ENCODE measurements at regions not wholly inside any gene's neighbourhood (a gene's known extent, or its start where the extent isn't known, plus 50 kb on each side); places are given as distances from the start of the nearest gene placed in this dataset.
"Not testable (repeated sequence)": the region's sequence is repeated elsewhere in the genome, so short reads cannot be mapped to it uniquely, and the experiment has no call there.

DNA sequence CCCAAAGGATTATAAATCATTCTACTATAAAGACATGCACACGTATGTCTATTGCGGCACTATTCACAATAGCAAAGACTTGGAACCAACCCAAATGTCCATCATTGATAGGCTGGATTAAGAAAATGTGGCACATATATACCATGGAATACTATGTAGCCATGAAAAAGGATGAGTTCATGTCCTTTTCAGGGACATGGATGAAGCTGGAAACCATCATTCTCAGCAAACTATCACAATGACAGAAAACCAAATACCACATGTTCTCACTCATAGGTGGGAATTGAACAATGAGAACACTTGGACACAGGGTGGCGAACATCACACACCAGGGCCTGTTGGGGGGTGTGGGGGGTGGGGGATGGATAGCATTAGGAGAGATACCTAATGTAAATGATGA, 273.8 kb downstream of the DEPDC1B start:
- CTCF ChIA-PET; H3K4me3 Mint-ChIP-seq; POLR2A ChIA-PET; H3K9me3 Mint-ChIP-seq (ENCODE audit: low read depth); H3K27me3 Mint-ChIP-seq; H3K27ac Mint-ChIP-seq; H3K36me3 Mint-ChIP-seq (ENCODE audit: low read depth); intact Hi-C loops (cut with DNase I, micrococcal nuclease); H3K4me1 Mint-ChIP-seq; ATAC-seq; DNase-seq: not testable (repeated sequence)

DNA sequence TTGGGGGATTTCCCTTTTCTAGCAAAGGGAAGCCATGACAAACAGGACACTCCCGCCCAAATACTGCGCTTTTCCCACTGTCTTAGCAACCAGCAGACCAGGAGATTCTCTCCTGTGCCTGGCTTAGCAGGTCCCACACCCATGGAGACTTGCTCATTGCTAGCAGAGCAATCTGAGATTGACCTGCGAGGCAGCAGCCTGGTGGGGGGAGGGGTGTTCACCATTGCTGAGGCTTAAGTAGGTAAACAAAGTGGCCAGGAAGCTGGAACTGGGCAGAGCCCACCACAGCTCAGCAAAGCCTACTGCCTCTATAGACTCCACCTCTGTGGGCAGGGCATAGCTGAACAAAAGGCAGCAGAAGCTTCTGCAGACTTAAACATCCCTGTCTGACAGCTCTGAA, 279.2 kb downstream of the DEPDC1B start:
- H3K4me3 Mint-ChIP-seq; ATAC-seq; H3K27me3 Mint-ChIP-seq; DNase-seq; H3K9me3 Mint-ChIP-seq (ENCODE audit: low read depth); H3K27ac Mint-ChIP-seq; H3K4me1 Mint-ChIP-seq; POLR2A ChIA-PET; CTCF ChIA-PET; intact Hi-C loops (cut with DNase I, micrococcal nuclease); H3K36me3 Mint-ChIP-seq (ENCODE audit: low read depth): not testable (repeated sequence)

DNA sequence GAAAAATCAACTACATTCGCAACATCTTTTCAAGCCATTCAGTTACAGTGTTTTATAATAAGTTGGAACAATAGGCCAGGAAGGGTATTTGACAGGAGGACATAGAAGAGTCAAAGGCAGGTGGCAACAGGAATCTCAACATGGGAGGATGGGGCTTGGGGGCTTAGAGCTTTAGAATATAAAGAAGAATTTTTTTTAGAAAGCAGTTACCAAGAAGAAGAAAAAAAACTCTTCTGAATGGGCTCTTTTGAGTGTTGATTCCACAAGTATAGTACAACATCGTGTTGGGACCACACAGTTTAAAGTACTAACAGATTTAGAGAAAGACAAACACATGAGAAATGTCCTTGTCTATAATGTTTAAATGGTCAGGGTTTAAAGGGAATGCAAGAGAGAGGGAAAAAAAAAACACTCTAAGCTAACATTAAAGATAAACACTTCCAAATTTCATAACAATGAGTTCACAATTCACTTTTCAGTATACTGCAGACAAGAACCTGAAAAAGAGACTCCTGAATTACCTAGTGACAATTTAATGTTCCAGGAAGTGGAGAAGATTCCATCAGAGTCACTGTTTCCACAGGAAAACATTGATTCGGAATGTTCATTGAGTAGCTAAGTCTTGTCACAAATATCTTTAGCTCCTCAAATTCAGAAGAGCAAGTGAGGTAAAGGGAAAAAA, 282.3 kb downstream of the DEPDC1B start:
- CTCF ChIA-PET: no interaction called here
- no peak for DNase-seq
- POLR2A ChIA-PET: no interaction called here

DNA sequence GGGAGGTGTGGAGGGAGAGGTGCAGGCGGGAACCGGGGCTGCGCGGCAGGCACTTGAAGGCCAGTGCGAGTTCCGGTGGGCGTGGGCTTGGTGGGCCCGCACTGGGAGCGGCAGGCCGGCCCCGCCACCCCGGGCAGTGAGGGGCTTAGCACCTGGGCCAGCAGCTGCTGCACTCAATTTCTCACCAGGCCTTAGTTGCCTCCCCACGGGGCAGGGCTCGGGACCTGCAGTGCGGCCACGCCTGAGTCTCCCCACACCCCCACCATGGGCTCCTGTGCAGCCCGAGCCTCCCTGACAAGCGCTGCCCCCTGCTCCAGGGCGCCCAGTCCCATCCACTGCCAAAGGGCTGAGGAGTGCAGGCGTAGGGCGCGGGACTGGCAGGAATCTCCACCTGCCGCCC, 284.5 kb downstream of the DEPDC1B start:
- DNase-seq (no peak), ATAC-seq (no peak)
- intact Hi-C loops (cut with DNase I, micrococcal nuclease): no loop called here
- Mint-ChIP-seq H3K27me3 (no peaks in the 10 kb centered on the region), H3K4me1 (no peaks in the 10 kb centered on the region), H3K4me3 (no peak overlapping the region), H3K36me3 (ENCODE audit: low read depth) (no peaks in the 10 kb centered on the region), H3K9me3 (ENCODE audit: low read depth) (no peaks in the 10 kb centered on the region), H3K27ac (no peak overlapping the region)
- ChIA-PET POLR2A (no interaction called here), CTCF (no interaction called here)

More for the DNA sequence above, 282.3 kb downstream of the DEPDC1B start:
- ATAC-seq: no peak
- no peaks in the 10 kb centered on the region for H3K4me1 Mint-ChIP-seq
- no peak overlapping the region for H3K27ac Mint-ChIP-seq
- intact Hi-C loops (cut with DNase I, micrococcal nuclease): no loop called here
- H3K9me3 Mint-ChIP-seq (ENCODE audit: low read depth): peaks cover 2% of the 10 kb centered on the region
- H3K36me3 Mint-ChIP-seq (ENCODE audit: low read depth): no peaks in the 10 kb centered on the region
- H3K4me3 Mint-ChIP-seq: no peak overlapping the region
- no peaks in the 10 kb centered on the region for H3K27me3 Mint-ChIP-seq

DNA sequence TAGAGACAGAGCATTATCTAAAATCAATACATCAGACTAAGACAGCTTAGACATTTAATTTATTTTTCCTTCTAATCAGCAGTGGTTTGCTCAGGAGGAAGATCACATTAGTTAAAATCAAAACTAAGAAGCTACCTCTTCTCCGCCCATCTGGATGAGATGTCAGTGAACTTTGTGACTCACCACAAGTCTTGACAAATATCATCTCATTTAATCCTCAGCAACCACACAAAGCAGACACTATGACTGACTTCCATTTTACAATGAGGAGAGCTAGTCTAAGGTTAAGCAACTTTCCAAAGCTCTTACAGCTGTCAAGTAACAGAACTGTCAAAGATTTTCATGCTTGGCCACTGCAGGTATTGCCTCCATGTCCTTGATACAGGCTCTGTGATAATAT, 289.5 kb downstream of the DEPDC1B start:
- intact Hi-C loops (cut with DNase I, micrococcal nuclease): no loop called here
- ChIA-PET POLR2A (no interaction called here), CTCF (interaction anchor here (1.2 kb wide), 1 partner anchor 26 kb away, joined by 3 read pairs; no protein-coding TSS in a partner anchor)
- Mint-ChIP-seq H3K4me3 (no peak overlapping the region), H3K27ac (no peak overlapping the region), H3K27me3 (no peaks in the 10 kb centered on the region), H3K9me3 (ENCODE audit: low read depth) (no peaks in the 10 kb centered on the region), H3K4me1 (no peaks in the 10 kb centered on the region), H3K36me3 (ENCODE audit: low read depth) (no peaks in the 10 kb centered on the region)
- ATAC-seq (no peak), DNase-seq (no peak)

DNA sequence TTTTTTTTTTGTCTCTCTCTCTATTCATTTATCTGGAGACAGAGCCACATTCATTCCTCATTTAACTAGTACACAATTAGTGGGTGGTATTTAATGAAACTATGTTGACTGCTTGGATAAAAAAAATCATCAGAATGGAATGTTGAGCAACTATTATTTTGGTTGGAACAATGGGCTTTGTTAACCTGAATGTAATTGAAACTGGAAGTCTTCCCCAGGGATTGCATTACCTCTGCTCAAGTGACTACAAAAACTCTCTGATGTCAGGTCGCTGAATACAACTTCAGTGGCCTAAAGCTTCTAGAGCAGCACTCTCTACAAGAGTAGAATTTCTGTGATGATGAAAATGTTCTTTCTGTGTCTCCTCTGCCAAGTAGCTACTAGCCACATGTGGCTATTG, 295.8 kb downstream of the DEPDC1B start:
- ATAC-seq: no peak
- Mint-ChIP-seq H3K36me3 (ENCODE audit: low read depth) (no peaks in the 10 kb centered on the region), H3K4me1 (no peaks in the 10 kb centered on the region), H3K9me3 (ENCODE audit: low read depth) (no peaks in the 10 kb centered on the region), H3K27me3 (no peaks in the 10 kb centered on the region), H3K4me3 (no peak overlapping the region), H3K27ac (no peak overlapping the region)
- DNase-seq: no peak
- ChIA-PET CTCF (no interaction called here), POLR2A (no interaction called here)
- intact Hi-C loops (cut with DNase I, micrococcal nuclease): no loop called here

DNA sequence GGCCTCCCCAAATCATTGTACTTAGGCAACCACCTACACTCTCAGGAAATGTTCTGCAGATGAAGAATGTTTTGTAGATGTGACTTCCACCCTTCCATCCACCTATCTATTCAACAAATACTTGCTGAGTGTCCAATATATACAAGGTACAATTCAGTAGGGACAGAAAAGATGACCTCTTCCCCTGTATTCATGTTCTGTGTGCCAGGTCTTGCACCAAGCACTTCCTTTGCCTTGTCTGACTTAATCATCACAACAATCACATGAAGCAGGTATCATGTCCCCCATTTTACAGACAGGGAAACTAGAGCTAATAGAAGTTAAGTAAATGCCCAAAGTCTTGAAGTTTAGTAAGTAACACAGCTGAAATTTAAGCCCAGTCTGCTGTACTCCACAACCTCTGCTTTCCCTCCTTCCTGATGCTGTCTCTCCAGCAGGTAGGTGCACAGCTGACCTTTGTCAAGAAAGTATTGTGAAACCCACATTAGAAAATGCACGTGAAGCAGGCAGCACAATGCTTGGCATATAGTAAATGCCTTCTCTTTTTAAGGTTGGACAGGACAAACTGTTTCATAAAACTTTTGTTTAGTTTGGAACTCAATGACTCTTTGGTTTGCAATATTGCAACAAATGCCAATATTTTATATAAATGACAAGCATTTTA, 296.5 kb downstream of the DEPDC1B start:
- H3K4me3 Mint-ChIP-seq: no peak overlapping the region
- H3K27ac Mint-ChIP-seq: no peak overlapping the region
- DNase-seq: no peak
- H3K27me3 Mint-ChIP-seq: no peaks in the 10 kb centered on the region
- CTCF ChIA-PET: interaction anchor here (0.8 kb wide), 1 partner anchor 234 kb away, joined by 3 read pairs; no protein-coding TSS in a partner anchor
- no peaks in the 10 kb centered on the region for H3K9me3 Mint-ChIP-seq (ENCODE audit: low read depth)
- POLR2A ChIA-PET: no interaction called here
- intact Hi-C loops (cut with DNase I, micrococcal nuclease): no loop called here
- no peaks in the 10 kb centered on the region for H3K36me3 Mint-ChIP-seq (ENCODE audit: low read depth)
- no peaks in the 10 kb centered on the region for H3K4me1 Mint-ChIP-seq
- ATAC-seq: no peak

DNA sequence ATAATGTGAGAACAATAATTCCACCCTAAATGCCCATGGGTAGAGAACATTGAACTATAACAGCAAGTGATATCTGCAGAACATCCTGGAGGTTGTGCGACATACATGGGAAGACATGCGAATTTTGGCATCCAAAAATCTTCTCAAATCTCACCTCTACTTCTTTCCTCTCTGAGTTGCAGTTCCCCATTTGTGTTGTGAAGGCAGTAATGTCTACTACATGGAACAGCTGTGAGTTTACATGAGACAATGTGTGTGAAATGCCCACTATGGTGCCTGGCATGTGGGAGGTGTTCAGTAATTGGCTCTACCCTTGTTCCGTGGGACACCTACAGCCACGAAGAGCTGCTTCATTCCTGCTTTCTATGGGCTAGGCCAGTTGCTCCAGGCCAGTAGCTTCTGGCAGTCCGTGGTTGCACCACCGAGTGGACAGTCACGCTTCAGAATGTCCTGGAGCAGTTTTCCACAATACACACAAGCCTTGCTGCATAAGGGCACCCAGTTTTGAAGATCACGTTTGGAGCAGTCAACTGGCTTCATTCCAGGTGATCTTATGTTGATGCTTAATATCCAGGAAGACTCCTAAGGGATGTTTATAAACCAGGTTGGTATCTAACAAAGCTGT, 297.7 kb downstream of the DEPDC1B start:
- CTCF ChIA-PET: interaction anchor here (0.6 kb wide), 1 partner anchor 70 kb away, joined by 4 read pairs; no protein-coding TSS in a partner anchor

DNA sequence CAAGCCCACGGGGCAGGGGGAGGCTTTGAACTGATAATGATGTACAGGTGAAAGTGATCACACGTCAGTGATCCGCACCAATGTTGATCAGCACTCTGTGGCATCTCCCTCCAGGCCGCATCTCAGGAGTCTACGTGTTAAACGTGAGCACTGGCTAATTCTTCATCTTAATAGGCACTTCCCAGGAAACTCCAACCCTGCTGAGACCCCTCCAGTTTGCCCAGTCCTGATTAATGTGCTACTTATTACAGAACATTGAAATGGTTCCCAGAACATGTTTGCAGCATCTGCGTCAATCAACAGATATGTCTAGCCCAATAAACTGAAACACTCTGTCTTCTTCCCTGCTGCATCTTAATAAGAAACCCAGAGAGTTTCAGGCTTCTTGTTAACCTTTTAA, 298.4 kb downstream of the DEPDC1B start:
- H3K36me3 Mint-ChIP-seq (ENCODE audit: low read depth): no peaks in the 10 kb centered on the region
- ChIA-PET CTCF (no interaction called here), POLR2A (no interaction called here)
- no peaks in the 10 kb centered on the region for H3K4me1 Mint-ChIP-seq
- DNase-seq (no peak), ATAC-seq (no peak)
- H3K27me3 Mint-ChIP-seq: no peaks in the 10 kb centered on the region
- intact Hi-C loops (cut with DNase I, micrococcal nuclease): no loop called here
- no peak overlapping the region for H3K27ac Mint-ChIP-seq
- H3K4me3 Mint-ChIP-seq: no peak overlapping the region
- no peaks in the 10 kb centered on the region for H3K9me3 Mint-ChIP-seq (ENCODE audit: low read depth)

More for the DNA sequence above, 297.7 kb downstream of the DEPDC1B start:
- Mint-ChIP-seq H3K36me3 (ENCODE audit: low read depth) (no peaks in the 10 kb centered on the region), H3K27me3 (no peaks in the 10 kb centered on the region), H3K4me3 (no peak overlapping the region), H3K9me3 (ENCODE audit: low read depth) (no peaks in the 10 kb centered on the region), H3K27ac (no peak overlapping the region), H3K4me1 (no peaks in the 10 kb centered on the region)
- intact Hi-C loops (cut with DNase I, micrococcal nuclease): no loop called here
- DNase-seq (no peak), ATAC-seq (no peak)
- POLR2A ChIA-PET: no interaction called here

DNA sequence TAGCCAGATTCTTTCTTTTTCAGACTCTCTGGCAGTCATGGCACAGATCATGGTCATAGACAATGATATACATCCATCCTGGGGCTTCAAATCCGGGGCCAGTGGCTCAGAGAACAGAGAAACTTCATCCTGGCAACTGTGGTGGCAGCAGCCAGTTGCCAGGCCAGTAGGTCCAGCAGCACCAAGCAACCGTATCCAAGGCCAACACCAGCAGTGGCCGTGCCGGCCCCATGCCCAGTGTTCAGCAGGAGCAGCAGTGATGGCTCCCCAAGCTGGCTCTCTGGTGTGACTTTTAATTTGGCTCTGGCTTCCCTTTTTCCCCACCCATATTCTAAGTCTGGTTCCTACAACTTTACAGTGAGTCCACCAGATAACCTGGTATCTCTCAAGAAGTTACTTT, 300.5 kb downstream of the DEPDC1B start:
- intact Hi-C loops (cut with DNase I, micrococcal nuclease): no loop called here
- Mint-ChIP-seq H3K27me3 (no peaks in the 10 kb centered on the region), H3K36me3 (ENCODE audit: low read depth) (no peaks in the 10 kb centered on the region), H3K4me1 (no peaks in the 10 kb centered on the region), H3K4me3 (no peak overlapping the region), H3K9me3 (ENCODE audit: low read depth) (no peaks in the 10 kb centered on the region), H3K27ac (no peak overlapping the region)
- POLR2A ChIA-PET: no interaction called here
- CTCF ChIA-PET: interaction anchor here (0.6 kb wide), 1 partner anchor 47 kb away, joined by 3 read pairs; no protein-coding TSS in a partner anchor
- DNase-seq: no peak
- no peak for ATAC-seq

DNA sequence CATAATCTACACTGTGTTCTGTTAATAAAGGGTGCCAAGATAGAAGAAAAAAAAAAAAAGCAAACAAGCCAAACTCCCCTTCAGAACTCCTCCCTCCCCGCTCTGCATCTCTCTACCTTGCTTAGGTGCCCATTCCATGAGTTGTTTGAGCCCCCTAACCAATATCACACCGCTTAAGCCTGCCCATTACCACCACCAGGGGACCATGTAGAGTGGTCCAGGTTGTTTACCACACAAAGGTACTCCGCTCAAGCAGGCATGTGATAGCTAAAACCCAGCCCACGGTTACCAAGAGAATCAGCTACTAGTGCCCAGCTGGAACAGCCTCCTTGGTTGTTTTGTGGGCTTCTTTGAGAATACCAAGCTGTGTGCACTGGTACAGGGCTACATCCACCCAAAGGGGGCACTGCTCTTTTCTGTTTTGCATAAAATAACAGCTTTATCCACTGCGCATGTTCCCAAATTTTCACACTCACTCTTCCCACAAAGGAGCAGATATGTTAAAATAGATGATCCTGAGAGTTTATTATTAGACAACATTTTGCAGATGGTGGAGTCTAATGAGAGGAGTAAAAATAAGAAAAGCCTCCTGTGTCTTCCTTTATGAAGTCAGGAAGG, 304.1 kb downstream of the DEPDC1B start:
- no peak overlapping the region for H3K27ac Mint-ChIP-seq
- ATAC-seq: no peak
- no peaks in the 10 kb centered on the region for H3K4me1 Mint-ChIP-seq
- DNase-seq: no peak
- no peaks in the 10 kb centered on the region for H3K27me3 Mint-ChIP-seq
- no peak overlapping the region for H3K4me3 Mint-ChIP-seq
- intact Hi-C loops (cut with DNase I, micrococcal nuclease): no loop called here
- ChIA-PET POLR2A (no interaction called here), CTCF (no interaction called here)
- no peaks in the 10 kb centered on the region for H3K36me3 Mint-ChIP-seq (ENCODE audit: low read depth)
- H3K9me3 Mint-ChIP-seq (ENCODE audit: low read depth): no peaks in the 10 kb centered on the region

DNA sequence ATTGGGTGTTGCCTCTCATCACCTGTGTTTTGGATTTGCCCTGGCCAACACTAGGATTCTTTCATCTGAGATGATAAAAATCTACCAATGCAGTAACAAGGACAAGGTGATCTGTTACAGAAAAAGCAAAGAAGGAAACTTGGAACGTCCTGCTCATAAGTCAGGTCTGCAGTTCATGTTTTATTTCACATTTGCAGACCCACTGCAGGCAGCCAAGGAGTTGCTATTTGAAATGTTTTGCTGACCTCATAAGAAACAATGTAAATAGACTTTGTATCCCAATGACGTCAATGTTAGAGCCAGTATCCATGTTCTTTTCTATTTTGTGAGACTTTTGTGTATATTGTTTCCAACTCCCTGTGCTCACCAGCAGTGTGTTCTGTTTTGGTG, 312.9 kb downstream of the DEPDC1B start:
- no peak overlapping the region for H3K4me3 Mint-ChIP-seq
- H3K36me3 Mint-ChIP-seq (ENCODE audit: low read depth): no peaks in the 10 kb centered on the region
- no peaks in the 10 kb centered on the region for H3K9me3 Mint-ChIP-seq (ENCODE audit: low read depth)
- POLR2A ChIA-PET: no interaction called here
- no peaks in the 10 kb centered on the region for H3K4me1 Mint-ChIP-seq
- ATAC-seq (no peak), DNase-seq (no peak)
- H3K27me3 Mint-ChIP-seq: no peaks in the 10 kb centered on the region
- CTCF ChIA-PET: no interaction called here
- H3K27ac Mint-ChIP-seq: no peak overlapping the region
- intact Hi-C loops (cut with DNase I, micrococcal nuclease): no loop called here

Measured in activated CD4-positive, alpha-beta T cell treated with anti-CD3 and anti-CD28 coated beads for 36 hours (primary cell).